Epidermal melanocyte (primary cell): ENCODE measurements at regions not wholly inside any gene's neighbourhood (a gene's known extent, or its start where the extent isn't known, plus 50 kb on each side); places are given as distances from the start of the nearest gene placed in this dataset.
"Not testable (repeated sequence)": the region's sequence is repeated elsewhere in the genome, so short reads cannot be mapped to it uniquely, and the experiment has no call there.

Experiments used
- DNase-seq: peaks from one replicate; pipeline ENCODE4 v3.0.0; 2011; ENCODE audit warnings: low spot score; ENCODE audit not compliant: insufficient read length

- DNase-seq = no peak
These were observed 99.2 kb upstream of the PCBD1 start for GRCh38 chr10:70987396-70988130.

GRCh38 chr10:70990156-70990555 is 101.8 kb upstream of the PCBD1 start:
- not testable (repeated sequence) for DNase-seq

GRCh38 chr10:70990681-70991080 is 102.3 kb upstream of the PCBD1 start:
- no peak for DNase-seq

GRCh38 chr10:70991140-70992124 is 103.1 kb upstream of the PCBD1 start:
- no peak for DNase-seq

GRCh38 chr10:70992436-70992835 is 104.1 kb upstream of the PCBD1 start:
- no peak for DNase-seq

GRCh38 chr10:70993051-70993450 is 104.7 kb upstream of the PCBD1 start:
- DNase-seq = no peak

- DNase-seq = no peak
These were observed 108.2 kb upstream of the PCBD1 start for GRCh38 chr10:70996549-70996948.

- no peak for DNase-seq
These were observed 108.9 kb upstream of the PCBD1 start for GRCh38 chr10:70997236-70997635.

GRCh38 chr10:70998086-70998485 is 109.7 kb upstream of the PCBD1 start:
- DNase-seq = no peak

GRCh38 chr10:71001470-71001869 is 113.1 kb upstream of the PCBD1 start:
- no peak for DNase-seq

- DNase-seq = no peak
These were observed 116.1 kb upstream of the PCBD1 start for GRCh38 chr10:71004176-71005075.

GRCh38 chr10:71005337-71006305 is 117.3 kb upstream of the PCBD1 start:
- DNase-seq = no peak

- DNase-seq = no peak
These were observed 118.1 kb upstream of the PCBD1 start for GRCh38 chr10:71006506-71006905.

GRCh38 chr10:71007516-71007915 is 119.2 kb upstream of the PCBD1 start:
- DNase-seq = no peak

GRCh38 chr10:71008150-71008549 is 119.8 kb upstream of the PCBD1 start:
- no peak for DNase-seq

GRCh38 chr10:71009126-71009525 is 120.8 kb upstream of the PCBD1 start:
- no peak for DNase-seq

GRCh38 chr10:71010730-71011129 is 122.4 kb upstream of the PCBD1 start:
- DNase-seq = no peak

- no peak for DNase-seq
These were observed 122.8 kb upstream of the PCBD1 start for GRCh38 chr10:71011141-71011540.

GRCh38 chr10:71014021-71014805 is 125.8 kb upstream of the PCBD1 start:
- no peak for DNase-seq
